Muscle of arm (tissue), 1 donor: ENCODE measurements at regions not wholly inside any gene's neighbourhood (a gene's known extent, or its start where the extent isn't known, plus 50 kb on each side); places are given as distances from the start of the nearest gene placed in this dataset.
"Not testable (repeated sequence)": the region's sequence is repeated elsewhere in the genome, so short reads cannot be mapped to it uniquely, and the experiment has no call there.

Source experiments
- DNase-seq: peaks from one replicate; pipeline ENCODE4 v3.0.0-alpha.2; 2013

DNA sequence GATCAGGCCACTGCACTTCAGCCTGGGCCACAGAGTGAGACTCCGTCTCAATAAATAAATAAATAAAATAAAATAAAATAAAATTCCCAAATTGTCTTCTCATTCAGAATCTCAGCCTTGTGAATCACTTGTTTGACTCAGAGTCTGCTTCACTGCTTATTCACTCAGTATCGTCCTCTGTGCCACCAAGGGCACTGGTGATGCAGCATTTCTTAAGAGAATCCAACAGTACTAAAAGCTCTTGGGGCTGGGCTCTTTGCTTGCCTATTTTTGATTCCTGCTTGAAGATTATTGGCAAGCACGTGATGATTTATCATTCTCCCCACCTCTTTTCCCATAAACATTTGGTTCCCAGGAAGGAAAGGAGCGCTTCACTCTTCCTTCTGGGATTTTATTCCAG lies 54.8 kb upstream of the HMGB1 start:
- no peak for DNase-seq

DNA sequence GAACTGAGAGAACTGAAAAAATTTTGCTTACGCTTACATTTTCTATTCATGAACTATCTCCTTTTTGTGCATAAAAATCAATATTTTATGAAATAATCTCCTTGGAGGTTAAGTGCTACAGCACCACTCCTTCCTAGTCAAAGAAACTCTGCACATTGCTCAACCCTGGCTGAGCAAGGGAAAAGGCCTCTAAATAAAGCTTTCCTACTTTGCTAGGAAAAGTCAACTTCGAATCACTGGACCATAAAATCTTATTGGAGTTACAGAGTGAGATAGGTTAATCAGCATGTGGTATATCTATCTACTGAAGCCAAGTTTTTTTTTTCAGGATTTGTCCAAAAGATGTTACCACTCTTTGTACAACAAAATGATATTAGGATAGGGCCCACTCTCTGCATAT lies 57.5 kb upstream of the HMGB1 start:
- DNase-seq: no peak

DNA sequence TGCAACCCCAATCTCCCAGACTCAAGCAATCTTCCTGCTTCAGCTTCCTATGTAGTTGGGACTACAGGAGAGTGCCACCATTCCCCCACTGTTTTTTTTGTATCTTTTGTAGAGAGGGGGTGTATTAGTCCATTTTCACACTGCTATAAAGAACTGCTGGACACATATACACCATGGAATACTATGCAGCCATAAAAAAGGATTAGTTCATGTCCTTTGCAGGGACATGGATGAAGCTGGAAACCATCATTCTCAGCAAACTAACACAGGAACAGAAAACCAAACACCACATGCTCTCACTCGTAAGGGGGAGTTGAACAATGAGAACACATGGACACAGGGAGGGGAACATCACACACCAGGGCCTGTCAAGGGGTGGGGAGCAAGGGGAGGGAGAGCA lies 58.1 kb upstream of the HMGB1 start:
- not testable (repeated sequence) for DNase-seq

DNA sequence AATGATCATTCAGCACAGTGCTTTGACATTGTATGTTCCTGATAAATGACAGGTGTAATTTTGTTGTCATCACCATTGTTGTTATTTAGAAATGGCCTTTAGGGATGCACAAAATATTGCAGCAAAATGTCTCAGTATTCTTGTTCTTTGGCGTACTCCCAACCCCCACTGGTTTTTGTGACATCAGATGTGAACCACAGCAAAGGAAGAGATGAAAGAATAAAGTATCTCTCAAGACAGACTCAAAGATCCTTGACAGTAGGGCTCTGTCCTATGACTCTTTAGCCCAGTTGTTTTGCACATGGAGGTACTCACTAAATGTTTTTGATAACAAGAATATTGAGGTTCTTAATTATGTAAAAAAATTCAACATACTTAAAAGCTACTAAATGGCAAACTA lies 59.5 kb upstream of the HMGB1 start:
- DNase-seq: not testable (repeated sequence)

DNA sequence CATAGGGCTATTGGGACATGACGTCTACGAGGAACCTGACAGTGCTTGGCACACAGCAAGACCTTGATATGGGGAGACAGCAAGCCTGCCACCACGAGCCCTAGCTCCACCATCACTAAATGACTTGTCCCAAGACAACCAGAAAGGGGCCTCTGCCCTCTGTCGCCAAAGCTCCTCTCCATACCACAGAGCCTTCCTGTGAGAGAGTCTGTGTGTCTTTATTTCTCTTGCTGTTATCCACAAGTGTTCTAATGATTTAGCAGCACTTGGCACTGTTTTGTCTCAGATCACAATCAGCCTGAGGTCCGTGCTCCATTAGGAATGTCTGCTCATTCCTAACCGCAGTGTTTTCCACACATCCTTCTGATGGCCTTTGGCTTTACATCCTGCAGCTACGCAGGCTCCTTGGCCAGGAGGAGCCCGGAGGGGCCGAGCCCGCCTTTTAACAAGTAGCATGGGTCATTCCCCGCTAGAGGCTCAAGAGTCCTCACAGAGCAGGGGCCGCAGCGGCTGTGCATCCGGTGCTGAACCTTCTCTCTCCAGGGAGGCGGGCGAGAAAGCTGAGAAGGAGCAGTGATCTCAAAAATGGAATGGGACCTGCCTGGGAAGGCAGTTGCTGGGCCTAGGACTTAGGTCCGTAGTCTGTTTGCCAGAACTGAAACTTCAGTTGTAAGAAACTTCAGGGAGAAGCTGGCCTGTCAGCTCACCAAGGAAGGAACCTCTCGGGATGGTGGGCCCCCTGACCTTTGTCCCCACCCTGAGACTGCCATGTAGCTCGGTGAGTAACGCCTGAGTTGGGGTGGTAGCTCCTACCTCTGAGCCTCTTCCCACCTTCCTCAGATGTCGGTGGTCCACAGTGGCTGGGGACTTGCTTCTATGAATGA lies 61.1 kb upstream of the HMGB1 start:
- peak; percentile 11 for DNase-seq

DNA sequence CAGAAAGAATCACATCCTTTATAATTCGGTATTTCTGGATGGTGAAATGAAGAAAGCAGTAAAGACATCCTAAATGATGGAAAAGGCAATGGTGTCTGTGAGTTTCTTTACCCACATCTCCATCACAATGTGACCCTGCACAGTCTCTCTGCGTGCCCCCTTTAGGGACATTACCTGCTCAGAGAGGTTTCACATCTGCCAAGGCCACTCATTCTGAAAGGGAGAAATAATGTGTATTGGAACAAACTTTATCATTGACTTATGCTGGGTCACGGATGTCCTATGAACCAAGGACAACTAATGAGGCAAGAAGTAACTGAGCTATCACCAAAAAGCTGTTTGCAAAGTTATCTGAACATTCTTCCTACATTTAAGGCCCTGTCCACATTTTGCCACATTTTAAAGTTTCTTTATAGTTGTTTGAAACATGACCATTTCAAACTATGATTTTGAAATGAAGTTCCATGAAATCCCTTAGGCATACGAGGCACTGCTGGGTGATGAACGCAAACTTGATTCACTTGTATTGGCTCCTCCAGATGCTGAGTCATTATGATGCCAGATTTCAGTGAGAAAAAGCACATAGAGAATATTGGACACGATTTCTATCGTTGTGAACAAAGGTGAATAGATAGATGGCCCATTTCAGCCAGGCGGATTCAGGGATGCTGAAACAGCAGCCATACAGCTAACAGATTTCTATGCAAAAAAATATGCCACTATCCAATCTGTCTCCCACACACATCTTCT lies 63.5 kb upstream of the HMGB1 start:
- DNase-seq: no peak

DNA sequence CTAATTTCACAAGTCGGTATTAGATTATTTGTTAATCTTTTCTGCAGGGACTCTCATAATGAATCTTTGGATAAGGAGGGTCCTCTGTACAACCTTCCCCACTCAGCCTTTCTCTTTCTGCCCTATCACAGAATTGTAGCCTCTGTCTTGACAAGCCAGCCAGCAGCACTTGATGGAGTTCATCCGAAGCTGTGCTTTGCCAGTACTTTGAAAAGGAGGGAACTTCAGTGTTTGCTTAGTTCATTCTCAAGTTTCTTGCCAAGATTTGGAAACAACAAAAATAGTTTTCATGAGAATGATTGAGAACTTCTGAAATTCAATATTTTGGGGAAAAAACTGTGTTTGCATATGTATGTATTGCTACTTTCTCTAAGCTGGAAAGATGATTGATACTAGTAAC lies 69.3 kb upstream of the HMGB1 start:
- peak; percentile 10 for DNase-seq

DNA sequence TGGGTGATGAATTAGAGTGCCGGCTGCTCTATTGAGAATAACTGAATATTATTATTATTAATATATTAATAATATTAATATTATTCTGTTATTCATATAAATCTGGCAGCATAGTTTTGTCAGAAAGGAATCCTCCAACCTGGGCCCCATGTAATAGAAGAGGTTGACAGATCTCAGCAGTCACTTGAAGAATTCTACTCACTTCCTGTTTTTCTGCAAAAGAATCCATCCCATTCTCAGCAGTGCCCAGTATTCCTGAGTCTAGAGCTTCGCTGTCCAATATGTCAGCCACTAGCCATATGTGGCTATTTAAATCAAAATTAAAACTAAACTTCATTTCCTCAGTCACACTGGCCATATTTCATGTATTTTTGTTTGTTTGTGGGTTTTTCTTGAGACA lies 72.4 kb upstream of the USPL1 start:
- no peak for DNase-seq

DNA sequence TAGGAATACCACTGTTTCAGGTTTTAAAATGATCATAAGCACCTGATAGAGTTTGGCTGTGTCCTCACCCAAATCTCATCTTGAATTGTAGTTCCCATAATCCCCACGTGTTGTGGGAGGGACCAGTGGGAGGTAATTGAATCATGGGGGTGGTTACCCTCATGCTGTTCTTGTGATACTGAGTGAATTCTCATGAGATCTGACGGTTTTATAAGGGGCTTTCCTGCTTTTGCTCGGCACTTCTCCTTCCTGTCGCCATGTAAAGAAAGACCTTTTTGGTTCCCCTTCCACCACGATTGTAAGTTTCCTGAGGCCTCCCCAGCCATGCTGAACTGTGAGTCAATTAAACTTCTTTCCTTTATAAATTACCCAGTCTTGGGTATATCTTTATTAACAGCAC lies 69.7 kb upstream of the USPL1 start:
- DNase-seq: not testable (repeated sequence)

DNA sequence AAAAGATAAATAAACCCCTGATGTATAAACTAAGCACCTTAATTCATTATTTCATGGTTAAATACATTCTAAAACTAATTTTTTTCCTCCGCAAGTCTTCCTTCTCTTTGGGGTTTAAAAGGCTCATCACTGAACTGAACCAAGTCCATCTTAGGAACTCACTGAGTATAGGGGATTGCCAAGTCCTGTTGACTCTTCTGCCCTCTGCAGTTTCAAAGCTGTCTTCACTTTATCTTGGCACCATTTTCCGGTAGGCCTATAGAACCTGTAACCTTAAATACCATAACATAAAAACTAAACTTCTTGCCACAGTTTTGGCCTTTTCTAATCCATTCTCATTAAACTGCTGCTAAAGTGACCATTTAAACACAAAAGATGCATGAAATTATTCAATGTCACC lies 66.5 kb upstream of the USPL1 start:
- DNase-seq: no peak

DNA sequence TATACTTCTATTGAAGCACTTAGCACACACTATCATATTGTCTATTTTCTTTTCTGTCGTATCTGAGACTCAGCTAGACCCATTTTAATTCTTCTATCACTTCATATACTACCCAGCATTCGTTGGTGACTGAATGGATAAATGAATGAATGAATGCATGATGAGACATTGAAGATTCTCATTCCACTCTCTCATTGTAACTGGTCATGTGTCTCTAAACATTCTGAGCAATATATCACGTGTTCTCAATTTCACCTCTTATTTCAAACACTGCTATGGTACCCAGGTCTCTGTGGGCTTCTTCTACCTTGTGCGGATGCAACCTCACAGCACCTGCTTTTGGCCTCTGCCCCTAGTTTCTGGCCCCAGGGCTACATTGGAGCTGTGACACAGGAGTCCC lies 65.2 kb upstream of the USPL1 start:
- no peak for DNase-seq

DNA sequence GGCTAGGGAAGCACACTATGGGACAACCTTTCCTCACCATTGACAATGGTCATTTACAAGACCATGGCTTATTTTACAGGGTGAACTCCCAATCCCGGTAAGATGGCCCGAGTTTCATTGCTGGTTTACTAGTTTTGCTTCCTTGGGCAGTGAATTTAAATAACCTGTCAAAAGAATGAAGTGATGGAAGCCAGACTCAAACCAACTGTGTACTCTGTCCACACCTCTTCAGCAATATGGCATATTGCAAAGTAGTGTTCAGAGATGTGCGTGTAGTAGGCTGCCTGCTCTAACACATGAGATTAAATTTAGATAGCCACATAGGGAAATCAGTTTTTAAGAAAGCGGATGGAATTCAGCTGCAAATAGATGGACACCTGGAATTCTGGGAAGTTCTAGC lies 58.4 kb upstream of the USPL1 start:
- DNase-seq: no peak

DNA sequence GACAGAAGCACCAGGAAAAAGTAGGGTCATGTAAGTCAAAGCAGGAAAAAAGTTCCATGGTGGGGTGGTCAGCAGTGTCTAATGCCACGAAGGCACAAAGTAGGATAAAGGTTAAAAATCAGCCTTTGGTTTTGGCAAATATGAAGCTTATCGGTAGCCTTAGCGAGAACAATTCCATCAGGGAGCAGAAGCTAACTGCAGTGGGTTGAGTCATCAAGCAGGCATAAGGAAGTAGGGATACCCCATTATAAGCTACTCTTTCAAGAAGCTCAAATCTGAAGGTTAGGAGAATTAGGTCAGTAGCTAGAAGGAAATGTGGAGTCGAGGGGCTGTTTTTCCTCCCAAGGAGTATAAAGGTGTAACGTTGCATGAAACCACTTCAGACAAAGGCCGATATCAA lies 57.5 kb upstream of the USPL1 start:
- DNase-seq: no peak

DNA sequence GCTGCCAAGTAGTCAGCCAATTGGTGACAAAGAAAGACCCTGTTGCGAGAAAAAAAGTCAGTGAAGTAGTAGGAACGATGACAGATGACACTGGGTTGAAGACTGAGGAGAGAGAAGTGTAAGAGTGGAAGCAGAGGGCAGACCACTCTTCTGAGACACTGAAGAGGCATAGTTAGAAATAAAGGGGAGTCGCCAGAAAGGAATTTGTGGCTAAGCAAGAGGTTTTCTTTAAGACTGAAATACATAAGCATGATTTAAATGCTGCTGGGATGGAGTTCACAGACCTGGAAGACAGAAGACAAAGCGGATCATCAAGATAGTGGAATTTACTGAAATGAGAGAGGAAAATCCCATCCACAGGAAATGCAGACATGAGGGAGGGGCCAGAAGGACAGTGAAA lies 56.2 kb upstream of the USPL1 start:
- no peak for DNase-seq

DNA sequence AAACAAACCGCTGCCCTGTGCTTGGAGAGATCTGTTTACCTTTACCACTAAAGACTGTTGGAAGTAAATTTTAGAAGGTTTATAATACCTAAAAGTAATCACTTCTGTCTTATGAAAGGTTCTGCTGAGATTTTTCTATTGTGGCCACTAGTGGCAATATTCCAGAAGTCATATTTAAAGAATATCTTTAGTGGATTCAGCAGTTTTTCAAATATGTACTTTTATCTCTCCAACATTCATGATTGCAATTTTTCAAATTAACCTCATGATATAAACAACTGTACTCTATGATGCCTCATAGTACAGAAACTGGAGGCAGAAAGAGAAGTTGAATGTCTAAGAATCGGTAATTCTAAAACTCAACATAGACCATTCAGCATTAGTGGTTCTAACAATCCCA lies 53.2 kb upstream of the USPL1 start:
- DNase-seq: no peak

DNA sequence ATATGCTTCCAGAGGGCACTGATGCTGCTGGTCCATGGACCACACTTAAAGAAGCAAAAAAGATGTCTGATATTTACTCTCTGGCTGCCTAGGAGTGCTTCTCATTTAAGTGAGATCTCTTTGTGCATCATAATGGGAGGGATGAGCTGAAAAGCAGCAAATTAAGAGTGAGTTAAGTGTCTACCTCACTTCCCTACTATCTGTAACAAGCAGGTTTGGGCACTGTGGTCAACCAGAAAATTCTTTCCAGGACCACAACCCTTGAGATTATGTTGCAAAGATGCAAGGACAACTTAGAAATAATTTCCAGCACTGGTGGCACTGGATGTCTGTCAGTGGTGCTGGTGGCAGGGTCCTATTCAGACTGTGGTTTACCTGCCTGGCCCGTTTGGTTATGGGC lies 52.1 kb upstream of the USPL1 start:
- DNase-seq: no peak

DNA sequence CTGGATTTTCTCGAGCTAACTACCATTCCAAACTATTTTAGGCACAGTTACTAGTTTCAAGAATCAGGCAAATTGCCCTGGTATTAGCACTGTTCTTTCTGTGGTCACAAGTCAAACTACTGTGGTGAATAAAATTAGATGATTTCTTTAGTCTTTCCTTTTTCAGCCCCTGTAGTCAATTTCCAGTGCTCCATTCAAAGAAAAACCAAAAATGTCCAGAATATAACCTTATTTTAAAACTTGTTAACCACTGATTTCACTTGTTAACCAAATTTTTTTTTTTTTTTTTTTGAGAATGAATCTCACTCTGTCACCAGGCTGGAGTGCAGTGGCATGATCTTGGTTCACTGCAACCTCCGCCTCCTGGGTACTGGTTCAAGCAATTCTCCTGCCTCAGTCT lies 50.6 kb upstream of the USPL1 start:
- DNase-seq: no peak
